HCT116 (cell line): ENCODE measurements at regions not wholly inside any gene's neighbourhood (a gene's known extent, or its start where the extent isn't known, plus 50 kb on each side); places are given as distances from the start of the nearest gene placed in this dataset.

ENCODE experiments used
- ATAC-seq: fragments of 200-7000 bp; cut with Tn5 transposase; 2 replicates; pipeline ENCODE4 v1.9.1; 2020; ENCODE audit warnings: mild to moderate bottlenecking, moderate library complexity
- BruUV-seq: library from RNA; stranded (reverse); fragments of 400-500 nt; replicated peaks from 2 replicates; lab custom pipeline; 2021; lab: Mats Ljungman, UMichigan
- CTCF ChIA-PET: fragments of 300-600 bp; sonication (Branson Sonifier 250); formaldehyde crosslinking; loops from one replicate; lab custom pipeline; 2021; ENCODE audit warnings: antibody characterized with exemption; lab: Charles Lee
- POLR2A ChIA-PET: fragments of 300-600, 350-600 bp; sonication (Branson Sonifier 250); formaldehyde crosslinking; loops from one replicate; lab custom pipeline; 2021; ENCODE audit warnings: antibody characterized with exemption; lab: Charles Lee
- RAD21 ChIA-PET, 2 experiments: fragments of 300-600 bp; sonication (Branson Sonifier 250); formaldehyde crosslinking; loops; one replicate each; lab custom pipeline; 2023; ENCODE audit warnings: low total read pairs in 2 of 2; ENCODE audit not compliant: uncharacterized antibody in 2 of 2, unreplicated experiment in 2 of 2, low non-redundant PET in 1 of 2; lab: Charles Lee
- DNase-seq: peaks from one replicate; pipeline ENCODE4 v3.0.0-alpha.2; 2010; ENCODE audit warnings: low read depth, low spot score
- H2AFZ ChIP-seq: fragments of 200-600 bp; shearing (Covaris generic), sonication (generic); 2 replicates; pipeline ENCODE4 v1.6.1; 2017; ENCODE audit warnings: low read depth, mixed run types, mixed read lengths, antibody characterized with exemption, low read length; ENCODE audit not compliant: poor library complexity, severe bottlenecking
- H3K27ac ChIP-seq: 2 replicates; pipeline ENCODE4 v1.5.1; 2012; ENCODE audit warnings: low read depth, low read length
- H3K27me3 ChIP-seq: fragments of 200-600 bp; sonication (generic); 2 replicates; pipeline ENCODE4 v1.6.1; 2016; ENCODE audit warnings: mixed run types, low read length, mixed read lengths; ENCODE audit not compliant: insufficient read depth
- H3K36me3 ChIP-seq, 2 experiments: fragments of 200-500 bp in 1 of 2; fragments of 200-600 bp in 1 of 2; sonication (Bioruptor generic) in 1 of 2; sonication (generic) in 1 of 2; 2 replicates each; pipeline versions ENCODE4 v1.5.1 to v1.6.1; 2014 to 2016; ENCODE audit warnings: low read length in 2 of 2, inconsistent platforms in 1 of 2, mixed read lengths in 1 of 2, mixed run types in 1 of 2; ENCODE audit not compliant: insufficient read depth in 2 of 2, control insufficient read depth in 1 of 2
- H3K4me1 ChIP-seq, 2 experiments: fragments of 200-600 bp in 1 of 2; sonication (generic) in 1 of 2; 2 replicates each; pipeline versions ENCODE4 v1.5.1 to v1.6.1; 2012 to 2017; ENCODE audit warnings: low read length in 2 of 2, inconsistent platforms in 1 of 2, mild to moderate bottlenecking in 1 of 2, mixed read lengths in 1 of 2, mixed run types in 1 of 2, moderate library complexity in 1 of 2; ENCODE audit not compliant: insufficient read depth in 2 of 2, control insufficient read depth in 1 of 2
- H3K4me2 ChIP-seq: fragments of 200-600 bp; sonication (generic); 2 replicates; pipeline ENCODE4 v1.6.1; 2017; ENCODE audit warnings: mixed run types, low read length, mixed read lengths
- H3K4me3 ChIP-seq, 2 experiments: fragments of 200-600 bp in 1 of 2; sonication (generic) in 1 of 2; replicated peaks in 1 of 2; 2 replicates each; pipeline ENCODE4 v1.5.1; 2011 to 2016; ENCODE audit warnings: low read length in 2 of 2, control low read depth in 1 of 2, low read depth in 1 of 2, mild to moderate bottlenecking in 1 of 2, mixed read lengths in 1 of 2, mixed run types in 1 of 2
- H3K79me2 ChIP-seq: fragments of 200-600 bp; sonication (generic); 2 replicates; pipeline ENCODE4 v1.6.1; 2017; ENCODE audit warnings: mild to moderate bottlenecking, mixed run types, low read length, moderate library complexity, mixed read lengths; ENCODE audit not compliant: insufficient read depth
- H3K9ac ChIP-seq: fragments of 200-600 bp; sonication (generic); 2 replicates; pipeline ENCODE4 v1.6.1; 2016; ENCODE audit warnings: low read length, mixed read lengths
- H3K9me2 ChIP-seq: fragments of 200-600 bp; sonication (generic), shearing (Covaris generic); 2 replicates; pipeline ENCODE4 v1.6.1; 2017; ENCODE audit warnings: mixed run types, mild to moderate bottlenecking, moderate library complexity; ENCODE audit not compliant: insufficient read depth
- H3K9me3 ChIP-seq, 2 experiments: fragments of 200-500 bp in 1 of 2; fragments of 200-600 bp in 1 of 2; sonication (Bioruptor generic) in 1 of 2; sonication (generic) in 1 of 2; 2 replicates each; pipeline ENCODE4 v1.6.1; 2014 to 2017; ENCODE audit warnings: low read length in 2 of 2, mixed read lengths in 2 of 2, inconsistent platforms in 1 of 2, low read depth in 1 of 2, mild to moderate bottlenecking in 1 of 2, mixed run types in 1 of 2, moderate library complexity in 1 of 2; ENCODE audit not compliant: control insufficient read depth in 1 of 2, insufficient read depth in 1 of 2
- H4K20me1 ChIP-seq: fragments of 200-600 bp; sonication (generic), shearing (Covaris generic); 2 replicates; pipeline ENCODE4 v1.6.1; 2017; ENCODE audit warnings: mixed run types, mild to moderate bottlenecking, moderate library complexity; ENCODE audit not compliant: insufficient read depth
- CBX3 ChIP-seq: IDR thresholded peaks from 2 replicates; pipeline ENCODE4 v1.6.1; 2012; ENCODE audit warnings: low read depth
- CTCF ChIP-seq, 3 experiments: fragments of 200-600 bp in 1 of 3; sonication (generic) in 1 of 3; IDR thresholded peaks in 2 of 3; conservative IDR thresholded peaks in 1 of 3; 2 replicates each; pipeline ENCODE4 v1.5.1; 2012 to 2017; ENCODE audit warnings: low read depth in 2 of 3, low read length in 2 of 3, antibody characterized with exemption in 1 of 3, borderline replicate concordance in 1 of 3, control low read depth in 1 of 3, mild to moderate bottlenecking in 1 of 3, mixed read lengths in 1 of 3, mixed run types in 1 of 3, moderate library complexity in 1 of 3; ENCODE audit not compliant: insufficient read depth in 1 of 3
- EGR1 ChIP-seq: IDR thresholded peaks from 2 replicates; pipeline ENCODE4 v1.6.1; 2012; ENCODE audit warnings: low read depth
- RAD21 ChIP-seq: IDR thresholded peaks from 2 replicates; pipeline ENCODE4 v1.6.1; 2012; ENCODE audit warnings: low read depth, mild to moderate bottlenecking
- YY1 ChIP-seq: IDR thresholded peaks from 2 replicates; pipeline ENCODE4 v1.6.1; 2011; ENCODE audit warnings: low read length, low read depth, moderate library complexity, mild to moderate bottlenecking; ENCODE audit not compliant: insufficient replicate concordance; ENCODE audit errors: extremely low read depth
- intact Hi-C: fragments of 100-400 bp; cut with micrococcal nuclease; formaldehyde crosslinking; loops from 2 replicates; pipeline ENCODE4 v1.10.0; 2022

DNA sequence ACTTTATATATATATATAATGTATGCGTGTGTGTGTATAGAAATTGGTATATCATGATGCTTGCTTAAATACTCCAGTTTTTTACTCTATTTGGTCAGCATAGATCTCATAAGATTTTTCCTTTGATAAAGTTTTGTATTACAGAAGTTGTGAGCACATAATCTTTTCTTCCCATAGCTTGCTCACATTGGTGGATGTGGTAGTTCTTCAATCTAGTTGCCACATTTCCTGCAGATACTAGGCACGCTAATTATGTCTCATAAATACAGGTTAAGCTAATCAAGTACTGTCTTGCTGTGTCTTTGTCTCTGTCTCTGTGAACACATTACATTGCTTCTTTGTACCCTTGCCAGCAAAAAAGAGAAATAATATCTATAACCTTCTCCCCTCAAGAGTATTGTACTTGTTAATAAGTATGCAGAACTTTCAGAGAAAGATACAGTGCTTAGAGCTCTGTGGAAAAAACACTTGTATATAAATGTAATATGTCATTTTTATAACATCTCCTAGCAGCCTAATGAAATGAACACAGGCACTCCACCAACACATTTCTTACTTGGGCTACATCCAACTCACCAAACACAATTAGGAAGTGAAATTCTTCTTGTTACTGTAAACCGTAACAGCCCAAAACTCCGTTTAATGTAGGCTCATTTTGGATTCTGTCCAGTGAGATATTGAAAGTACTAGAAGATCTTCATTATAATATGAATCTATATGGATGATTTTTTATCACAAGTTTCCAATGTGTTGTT, 306.7 kb upstream of the SLC8A1 start:
- ChIA-PET POLR2A (no interaction called here), RAD21 (no interaction called here), CTCF (no interaction called here)
- Histone ChIP-seq H3K27me3 (no peaks in the 10 kb centered on the region), H3K4me3 (no peak overlapping the region), H4K20me1 (no peaks in the 10 kb centered on the region), H3K36me3 (no peaks in the 10 kb centered on the region), H2AFZ (no peak overlapping the region), H3K4me2 (no peak overlapping the region), H3K4me1 (no peaks in the 10 kb centered on the region), H3K9ac (no peak overlapping the region), H3K9me2 (no peaks in the 10 kb centered on the region), H3K9me3 (no peaks in the 10 kb centered on the region; a peak in 1 of 4 replicates), H3K27ac (no peak overlapping the region), H3K79me2 (no peaks in the 10 kb centered on the region)
- no peak for TF ChIP-seq EGR1
- intact Hi-C loops, result no loop called here
- no TSS peak for BruUV-seq
- no peak for ATAC-seq
- no peak for DNase-seq

DNA sequence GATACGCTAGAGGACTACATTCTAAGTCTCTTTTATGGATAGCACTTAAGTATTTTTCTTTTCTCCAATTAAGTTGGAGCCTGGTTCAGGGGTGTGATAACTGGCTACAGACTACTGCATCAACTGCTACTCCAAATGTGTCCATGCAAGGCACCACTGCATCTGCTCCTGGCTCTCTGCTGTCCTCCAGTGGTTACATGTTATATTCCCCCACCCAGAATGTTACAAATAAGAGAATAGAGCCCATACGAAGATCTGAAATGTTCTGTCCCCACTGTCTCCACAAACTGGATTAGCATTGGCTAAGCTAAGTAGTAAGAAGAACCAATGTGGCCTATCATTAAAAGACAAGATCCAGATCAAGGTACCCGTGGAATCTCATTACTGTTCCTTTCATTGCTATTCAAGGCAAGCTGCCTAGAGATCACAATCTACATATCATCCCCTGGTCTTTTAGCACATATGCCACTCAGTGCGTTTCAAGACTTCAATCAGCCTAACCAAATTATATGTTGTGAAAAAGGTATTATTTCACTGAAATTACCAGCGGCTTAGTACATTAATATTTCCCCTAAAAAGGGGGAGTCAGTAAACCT, 308.3 kb upstream of the SLC8A1 start:
- ChIA-PET CTCF (no interaction called here), RAD21 (no interaction called here)
- no TSS peak for BruUV-seq
- TF ChIP-seq CTCF (IDR thresholded peaks at IDR 0.05 in 2 of 3, conservative IDR thresholded peaks at IDR 0.05 in 1 of 3; ENCODE audit: borderline replicate concordance in 1 of 3, insufficient read depth in 1 of 3, low read depth in 2 of 3, low read length in 2 of 3), result peak; percentile 24 to 69 (median 57); a peak in 5 of 6 replicates
- TF ChIP-seq RAD21, result peak; percentile 48; the same call in 1 of the 2 replicates
- TF ChIP-seq YY1, result no peak
- no peak for TF ChIP-seq CBX3
- TF ChIP-seq, all 23 proteins: peak for 2
- H3K4me1 ChIP-seq, result no peaks in the 10 kb centered on the region
- H3K4me2 ChIP-seq, result no peak overlapping the region
- no peaks in the 10 kb centered on the region for H3K36me3 ChIP-seq
- ATAC-seq (peak; percentile 73), DNase-seq (peak; percentile 6)
- H3K79me2 ChIP-seq, result no peaks in the 10 kb centered on the region
- no peaks in the 10 kb centered on the region; a peak in 1 of 4 replicates for H3K9me3 ChIP-seq
- intact Hi-C loops, result loop anchor here (5.0 kb wide), 1 partner anchor 848 kb away; no protein-coding TSS in a partner anchor
- POLR2A ChIA-PET, result no interaction called here
- no peaks in the 10 kb centered on the region for H4K20me1 ChIP-seq
- H3K9me2 ChIP-seq, result no peaks in the 10 kb centered on the region
- no peak overlapping the region for H3K27ac ChIP-seq
- H3K9ac ChIP-seq, result no peak overlapping the region
- no peaks in the 10 kb centered on the region for H3K27me3 ChIP-seq
- no peak overlapping the region for H2AFZ ChIP-seq
- H3K4me3 ChIP-seq, result no peak overlapping the region
